ENCODE measurements at regions not wholly inside any gene's neighbourhood (a gene's known extent, or its start where the extent isn't known, plus 50 kb on each side); places are given as distances from the start of the nearest gene placed in this dataset.

- Histone ChIP-seq H3K79me2 (ENCODE audit: control insufficient read depth, insufficient read depth, low read length) (no peaks in the 10 kb centered on the region), H3K4me3 (ENCODE audit: control extremely low read depth in 1 of 5, extremely low read depth in 1 of 5, insufficient read depth in 1 of 5, low read depth in 2 of 5, low read length in 4 of 5) (no peak overlapping the region), H3K4me1 (ENCODE audit: control insufficient read depth in 2 of 2, insufficient read depth in 2 of 2, low read length in 2 of 2) (no peaks in the 10 kb centered on the region), H3K9ac (ENCODE audit: low read length) (no peak overlapping the region), H3K27me3 (replicated peaks in 1 of 4; ENCODE audit: control extremely low read depth in 1 of 4, control insufficient read depth in 3 of 4, insufficient read depth in 4 of 4, low read length in 3 of 4) (no peaks in the 10 kb centered on the region), H2AFZ (ENCODE audit: insufficient read depth, low read depth, low read length, poor library complexity, severe bottlenecking) (no peak overlapping the region), H3K9me3 (ENCODE audit: control extremely low read depth in 1 of 3, control insufficient read depth in 2 of 3, insufficient read depth in 1 of 3, low read length in 2 of 3) (no peaks in the 10 kb centered on the region), H4K20me1 (ENCODE audit: control insufficient read depth, insufficient read depth, low read length, poor library complexity, severe bottlenecking) (no peaks in the 10 kb centered on the region), H3K27ac (ENCODE audit: low read length in 2 of 2) (no peak overlapping the region), H3K4me2 (replicated peaks; ENCODE audit: low read depth, low read length, poor library complexity, severe bottlenecking) (no peak overlapping the region), H3K36me3 (replicated peaks in 1 of 2; ENCODE audit: control extremely low read depth in 1 of 2, control insufficient read depth in 1 of 2, extremely low read depth in 1 of 2, insufficient read depth in 2 of 2, low read length in 1 of 2) (no peaks in the 10 kb centered on the region)
- CTCF ChIA-PET, result no interaction called here
- Mint-ChIP-seq H3K27me3 (no peaks in the 10 kb centered on the region), H3K4me1 (no peaks in the 10 kb centered on the region), H3K4me3 (no peak overlapping the region), H3K9me3 (ENCODE audit: insufficient read depth) (peaks cover 2% of the 10 kb centered on the region), H3K27ac (no peak overlapping the region)
- DNase-seq (no peak), ATAC-seq (ENCODE audit: low read depth) (no peak)
- 56% methylated on average over 5 of the region's 6 CpGs for WGBS (ENCODE audit: insufficient coverage)
- intact Hi-C loops (cut with micrococcal nuclease), result no loop called here
- POLR2A ChIA-PET, result no interaction called here
- no peak for TF ChIP-seq CTCF (IDR thresholded peaks at IDR 0.05)
- TF ChIP-seq EZH2 (IDR thresholded peaks at IDR 0.05; ENCODE audit: borderline replicate concordance, insufficient read depth, low read depth, low read length, poor library complexity, severe bottlenecking), result no peak
Observed at GRCh38 chr12:30447061-30447750, 248.5 kb downstream of the IPO8 start.

GRCh38 chr12:30442461-30442860 lies 253.2 kb downstream of the IPO8 start:
- Mint-ChIP-seq H3K4me3 (no peak overlapping the region), H3K27me3 (no peaks in the 10 kb centered on the region), H3K9me3 (ENCODE audit: insufficient read depth) (no peaks in the 10 kb centered on the region), H3K27ac (no peak overlapping the region), H3K4me1 (no peaks in the 10 kb centered on the region)
- ChIA-PET CTCF (no interaction called here), POLR2A (no interaction called here)
- H3K27ac ChIP-seq (ENCODE audit: low read length in 2 of 2), result no peak overlapping the region
- intact Hi-C loops (cut with micrococcal nuclease), result no loop called here
- ATAC-seq (ENCODE audit: low read depth), result no peak
- no peak for DNase-seq
- H4K20me1 ChIP-seq (ENCODE audit: control insufficient read depth, insufficient read depth, low read length, poor library complexity, severe bottlenecking), result no peaks in the 10 kb centered on the region
- H3K27me3 ChIP-seq (replicated peaks in 1 of 4; ENCODE audit: control extremely low read depth in 1 of 4, control insufficient read depth in 3 of 4, insufficient read depth in 4 of 4, low read length in 3 of 4), result no peaks in the 10 kb centered on the region
- no peak overlapping the region for H3K9ac ChIP-seq (ENCODE audit: low read length)
- no peaks in the 10 kb centered on the region for H3K79me2 ChIP-seq (ENCODE audit: control insufficient read depth, insufficient read depth, low read length)
- no peaks in the 10 kb centered on the region for H3K36me3 ChIP-seq (replicated peaks in 1 of 2; ENCODE audit: control extremely low read depth in 1 of 2, control insufficient read depth in 1 of 2, extremely low read depth in 1 of 2, insufficient read depth in 2 of 2, low read length in 1 of 2)
- H3K9me3 ChIP-seq (ENCODE audit: control extremely low read depth in 1 of 3, control insufficient read depth in 2 of 3, insufficient read depth in 1 of 3, low read length in 2 of 3), result no peaks in the 10 kb centered on the region
- H2AFZ ChIP-seq (ENCODE audit: insufficient read depth, low read depth, low read length, poor library complexity, severe bottlenecking), result no peak overlapping the region
- H3K4me2 ChIP-seq (replicated peaks; ENCODE audit: low read depth, low read length, poor library complexity, severe bottlenecking), result no peak overlapping the region
- no peaks in the 10 kb centered on the region for H3K4me1 ChIP-seq (ENCODE audit: control insufficient read depth in 2 of 2, insufficient read depth in 2 of 2, low read length in 2 of 2)
- TF ChIP-seq CTCF (IDR thresholded peaks at IDR 0.05), result no peak
- TF ChIP-seq EZH2 (IDR thresholded peaks at IDR 0.05; ENCODE audit: borderline replicate concordance, insufficient read depth, low read depth, low read length, poor library complexity, severe bottlenecking), result no peak
- no peak overlapping the region for H3K4me3 ChIP-seq (ENCODE audit: control extremely low read depth in 1 of 5, extremely low read depth in 1 of 5, insufficient read depth in 1 of 5, low read depth in 2 of 5, low read length in 4 of 5)
